Kidney (tissue), 13 donors: ENCODE measurements at regions not wholly inside any gene's neighbourhood (a gene's known extent, or its start where the extent isn't known, plus 50 kb on each side); places are given as distances from the start of the nearest gene placed in this dataset.

Experiments
- DNase-seq, 5 donors: peaks; one replicate each; pipeline ENCODE4 v3.0.0-alpha.2; 2013 to 2020
- FAIRE-seq: peaks from 2 replicates; lab custom pipeline; 2012; peaks lifted over from hg19 to GRCh38; lab: Jason Lieb, UNC
- H3K27ac ChIP-seq, 2 donors: one replicate each; pipeline ENCODE4 v1.7.0; 2013; ENCODE audit warnings: low read depth in 2 of 2, low read length in 2 of 2, inconsistent platforms in 1 of 2
- H3K27me3 ChIP-seq: one replicate; pipeline ENCODE4 v1.7.1; 2013; ENCODE audit warnings: low read length, inconsistent platforms; ENCODE audit not compliant: control insufficient read depth, insufficient read depth
- H3K36me3 ChIP-seq, 3 donors: one replicate each; pipeline versions ENCODE4 v1.7.0 to v1.7.1; 2013; ENCODE audit warnings: low read length in 3 of 3, control low read depth in 1 of 3, inconsistent platforms in 1 of 3; ENCODE audit not compliant: insufficient read depth in 3 of 3, control insufficient read depth in 2 of 3
- H3K4me1 ChIP-seq, 3 donors: one replicate each; pipeline versions ENCODE4 v1.7.0 to v1.7.1; 2013; ENCODE audit warnings: low read length in 3 of 3, inconsistent platforms in 1 of 3, low read depth in 1 of 3; ENCODE audit not compliant: control insufficient read depth in 2 of 3, insufficient read depth in 2 of 3
- H3K4me3 ChIP-seq, 3 donors: one replicate each; pipeline versions ENCODE4 v1.7.0 to v1.8.1; 2013; ENCODE audit warnings: low read length in 3 of 3, control low read depth in 1 of 3, inconsistent platforms in 1 of 3
- H3K9ac ChIP-seq, 3 donors: one replicate each; pipeline versions ENCODE4 v1.7.0 to v1.7.1; 2013; ENCODE audit warnings: low read length in 3 of 3, control low read depth in 1 of 3, inconsistent platforms in 1 of 3
- H3K9me3 ChIP-seq, 3 donors: one replicate each; pipeline versions ENCODE4 v1.7.0 to v1.7.1; 2013; ENCODE audit warnings: low read length in 3 of 3, control low read depth in 1 of 3, inconsistent platforms in 1 of 3; ENCODE audit not compliant: control insufficient read depth in 2 of 3, insufficient read depth in 1 of 3
- intact Hi-C: fragments of 100-400 bp; cut with DNase I; formaldehyde crosslinking; loops from one replicate; pipeline ENCODE4 v1.11.1; 2022
- TF ChIP-seq, protein P1 (sequence below): IDR thresholded peaks from 3 replicates; pipeline ENCODE4 v1.5.1; 2012; ENCODE audit warnings: mild to moderate bottlenecking, moderate library complexity, borderline replicate concordance; ENCODE audit not compliant: insufficient read depth; ENCODE audit errors: extremely low read depth
- donor health status: control.
- donor health status: control.
- donor health status: control.
- donor health status: control.
- donor health status: control.
- donor health status: DM: yes; HTN: yes; CAD: no.
- donor health status: Normal renal cell carcinoma (clear cell type).

DNA sequence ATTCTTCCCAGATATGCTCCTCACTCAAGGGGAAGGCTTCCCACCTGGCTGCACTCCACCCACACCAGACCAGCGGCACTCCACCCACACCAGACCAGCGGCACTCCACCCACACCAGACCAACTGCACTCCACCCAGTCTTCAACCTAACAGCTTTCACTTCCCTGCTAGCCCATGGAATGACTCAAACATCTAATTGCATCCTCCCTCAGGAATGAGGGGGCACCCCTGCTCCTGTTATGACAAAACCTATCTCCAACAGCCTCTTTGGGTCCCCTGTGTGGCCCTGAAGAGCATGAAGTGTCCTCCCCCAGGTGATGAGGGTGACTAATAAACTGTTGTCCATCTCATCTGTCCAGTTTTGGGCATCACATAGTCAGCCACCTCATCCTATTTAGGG, 556.6 kb upstream of the TUSC1 start:
- Histone ChIP-seq H3K9me3 (no peaks in the 10 kb centered on the region), H3K36me3 (no peaks in the 10 kb centered on the region), H3K27ac (no peak overlapping the region), H3K27me3 (no peaks in the 10 kb centered on the region), H3K4me3 (no peak overlapping the region), H3K9ac (no peak overlapping the region), H3K4me1 (no peaks in the 10 kb centered on the region)
- FAIRE-seq (no peak), DNase-seq (no peak)
- TF ChIP-seq, protein P1, sequence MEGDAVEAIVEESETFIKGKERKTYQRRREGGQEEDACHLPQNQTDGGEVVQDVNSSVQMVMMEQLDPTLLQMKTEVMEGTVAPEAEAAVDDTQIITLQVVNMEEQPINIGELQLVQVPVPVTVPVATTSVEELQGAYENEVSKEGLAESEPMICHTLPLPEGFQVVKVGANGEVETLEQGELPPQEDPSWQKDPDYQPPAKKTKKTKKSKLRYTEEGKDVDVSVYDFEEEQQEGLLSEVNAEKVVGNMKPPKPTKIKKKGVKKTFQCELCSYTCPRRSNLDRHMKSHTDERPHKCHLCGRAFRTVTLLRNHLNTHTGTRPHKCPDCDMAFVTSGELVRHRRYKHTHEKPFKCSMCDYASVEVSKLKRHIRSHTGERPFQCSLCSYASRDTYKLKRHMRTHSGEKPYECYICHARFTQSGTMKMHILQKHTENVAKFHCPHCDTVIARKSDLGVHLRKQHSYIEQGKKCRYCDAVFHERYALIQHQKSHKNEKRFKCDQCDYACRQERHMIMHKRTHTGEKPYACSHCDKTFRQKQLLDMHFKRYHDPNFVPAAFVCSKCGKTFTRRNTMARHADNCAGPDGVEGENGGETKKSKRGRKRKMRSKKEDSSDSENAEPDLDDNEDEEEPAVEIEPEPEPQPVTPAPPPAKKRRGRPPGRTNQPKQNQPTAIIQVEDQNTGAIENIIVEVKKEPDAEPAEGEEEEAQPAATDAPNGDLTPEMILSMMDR: no peak
- intact Hi-C loops: no loop called here

DNA sequence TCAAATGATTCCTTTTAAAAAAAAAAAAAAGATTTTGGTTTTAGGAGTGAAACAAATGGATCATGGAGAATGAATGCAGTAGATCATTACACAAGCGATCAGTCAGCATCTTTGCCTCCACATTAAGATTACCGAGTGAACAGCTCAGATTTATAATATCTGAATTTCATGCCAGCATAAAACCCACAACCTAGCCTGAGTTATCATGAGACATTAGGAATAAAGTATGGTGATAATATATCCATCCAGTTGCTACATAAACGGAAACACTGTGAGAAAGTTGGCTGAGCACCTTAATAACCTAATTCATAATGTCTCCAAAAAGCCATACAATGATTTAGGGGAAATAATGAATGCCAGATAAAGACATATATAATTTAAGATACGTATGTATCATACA, 553.1 kb upstream of the TUSC1 start:
- Histone ChIP-seq H3K36me3 (no peaks in the 10 kb centered on the region), H3K9ac (no peak overlapping the region), H3K27me3 (no peaks in the 10 kb centered on the region), H3K27ac (no peak overlapping the region), H3K4me3 (no peak overlapping the region), H3K9me3 (no peaks in the 10 kb centered on the region), H3K4me1 (no peaks in the 10 kb centered on the region)
- TF ChIP-seq, protein P1: no peak
- intact Hi-C loops: no loop called here
- no peak for DNase-seq
- no peak for FAIRE-seq

GRCh38 chr9:26229324-26230054, 551.2 kb upstream of the TUSC1 start:
- FAIRE-seq: no peak
- TF ChIP-seq, protein P1: no peak

GRCh38 chr9:26228273-26228672, 550.0 kb upstream of the TUSC1 start:
- no peak overlapping the region for H3K9ac ChIP-seq
- DNase-seq (no peak), FAIRE-seq (no peak)
- H3K4me1 ChIP-seq: no peaks in the 10 kb centered on the region
- TF ChIP-seq, protein P1: no peak
- no peak overlapping the region for H3K4me3 ChIP-seq
- no peaks in the 10 kb centered on the region for H3K36me3 ChIP-seq
- no peaks in the 10 kb centered on the region for H3K27me3 ChIP-seq
- intact Hi-C loops: no loop called here
- H3K27ac ChIP-seq: no peak overlapping the region
- no peaks in the 10 kb centered on the region for H3K9me3 ChIP-seq

More at GRCh38 chr9:26229324-26230054, 551.2 kb upstream of the TUSC1 start:
- Histone ChIP-seq H3K4me3 (no peak overlapping the region), H3K4me1 (no peaks in the 10 kb centered on the region), H3K9ac (no peak overlapping the region), H3K9me3 (no peaks in the 10 kb centered on the region), H3K36me3 (no peaks in the 10 kb centered on the region), H3K27me3 (no peaks in the 10 kb centered on the region), H3K27ac (no peak overlapping the region)
- intact Hi-C loops: no loop called here
- DNase-seq: no peak
